Mesendoderm (in vitro differentiated cells): ENCODE measurements at regions not wholly inside any gene's neighbourhood (a gene's known extent, or its start where the extent isn't known, plus 50 kb on each side); places are given as distances from the start of the nearest gene placed in this dataset.

Experiments
- DNase-seq: peaks from one replicate; pipeline ENCODE4 v3.0.0; 2013
- H2AK5ac ChIP-seq: 2 replicates; pipeline ENCODE4 v1.6.1; 2013; ENCODE audit warnings: low read length, inconsistent platforms
- H2BK120ac ChIP-seq: 2 replicates; pipeline ENCODE4 v1.6.1; 2013; ENCODE audit warnings: low read depth, mild to moderate bottlenecking, low read length, moderate library complexity, mixed read lengths
- H2BK15ac ChIP-seq: replicated peaks from 2 replicates; pipeline ENCODE4 v1.6.1; 2013; ENCODE audit warnings: low read depth, mild to moderate bottlenecking, moderate library complexity
- H2BK5ac ChIP-seq: 2 replicates; pipeline ENCODE4 v1.6.1; 2013; ENCODE audit warnings: low read length, inconsistent platforms
- H3K18ac ChIP-seq: 2 replicates; pipeline ENCODE4 v1.6.1; 2013; ENCODE audit warnings: mild to moderate bottlenecking, low read length, mixed read lengths
- H3K23ac ChIP-seq: one replicate; pipeline ENCODE4 v1.6.1; 2013; ENCODE audit warnings: low read length
- H3K27ac ChIP-seq: 2 replicates; pipeline ENCODE4 v1.5.1; 2013; ENCODE audit warnings: low read depth, mild to moderate bottlenecking, inconsistent platforms, low read length, moderate library complexity
- H3K27me3 ChIP-seq: 2 replicates; pipeline ENCODE4 v1.6.1; 2013; ENCODE audit warnings: low read length, control low read depth, mild to moderate bottlenecking, inconsistent platforms; ENCODE audit not compliant: insufficient read depth, poor library complexity
- H3K36me3 ChIP-seq: 2 replicates; pipeline ENCODE4 v1.6.1; 2013; ENCODE audit warnings: low read length, inconsistent platforms; ENCODE audit not compliant: control insufficient read depth, insufficient read depth
- H3K4ac ChIP-seq: one replicate; pipeline ENCODE4 v1.6.1; 2013; ENCODE audit warnings: low read depth, mild to moderate bottlenecking, low read length, moderate library complexity
- H3K4me1 ChIP-seq: 2 replicates; pipeline ENCODE4 v1.6.1; 2013; ENCODE audit warnings: low read depth, low read length, inconsistent platforms; ENCODE audit not compliant: control insufficient read depth
- H3K4me2 ChIP-seq: 2 replicates; pipeline ENCODE4 v1.6.1; 2013; ENCODE audit warnings: low read length
- H3K4me3 ChIP-seq: 2 replicates; pipeline ENCODE4 v1.5.1; 2013; ENCODE audit warnings: mild to moderate bottlenecking, low read length
- H3K56ac ChIP-seq: one replicate; pipeline ENCODE4 v1.6.1; 2013; ENCODE audit warnings: low read length
- H3K79me1 ChIP-seq: 2 replicates; pipeline ENCODE4 v1.6.1; 2013; ENCODE audit warnings: low read length, inconsistent platforms
- H3K79me2 ChIP-seq: 2 replicates; pipeline ENCODE4 v1.6.1; 2013; ENCODE audit warnings: mild to moderate bottlenecking, low read length; ENCODE audit not compliant: control insufficient read depth, insufficient read depth
- H3K9ac ChIP-seq: 2 replicates; pipeline ENCODE4 v1.6.1; 2013; ENCODE audit warnings: low read length, inconsistent platforms
- H4K5ac ChIP-seq: one replicate; pipeline ENCODE4 v1.6.1; 2013; ENCODE audit warnings: low read length
- H4K8ac ChIP-seq: one replicate; pipeline ENCODE4 v1.6.1; 2013; ENCODE audit warnings: low read depth, mild to moderate bottlenecking, control low read depth, low read length, moderate library complexity
- WGBS: extraction: QIAGEN DNeasy Blood & Tissue Kit; methylation state at CpG from one replicate; pipeline ENCODE4 v1.1.7; 2013; ENCODE audit warnings: low lambda C conversion rate, missing lambda C conversion rate; ENCODE audit not compliant: insufficient coverage; ENCODE audit errors: extremely low coverage; 5-methylcytosine and 5-hydroxymethylcytosine counted together

GRCh38 chr6:150761771-150762170 is 103.7 kb upstream of the MTHFD1L start:
- no peak overlapping the region for H3K4ac ChIP-seq
- DNase-seq: no peak
- H3K23ac ChIP-seq: no peak overlapping the region
- no peak overlapping the region for H4K5ac ChIP-seq
- no peak overlapping the region for H3K27ac ChIP-seq
- H2BK120ac ChIP-seq: no peak overlapping the region
- no peak overlapping the region for H2BK15ac ChIP-seq
- no peak overlapping the region for H3K18ac ChIP-seq
- no peak overlapping the region for H3K4me3 ChIP-seq
- H3K9ac ChIP-seq: no peak overlapping the region
- no peaks in the 10 kb centered on the region for H3K27me3 ChIP-seq
- no peaks in the 10 kb centered on the region for H3K79me1 ChIP-seq
- H3K4me1 ChIP-seq: no peaks in the 10 kb centered on the region
- no peak overlapping the region for H4K8ac ChIP-seq
- no peak overlapping the region for H3K4me2 ChIP-seq
- H2BK5ac ChIP-seq: no peak overlapping the region
- WGBS: no CpG with 5 or more reads among the region's 3 CpGs
- no peak overlapping the region for H2AK5ac ChIP-seq
- no peak overlapping the region for H3K56ac ChIP-seq
- no peaks in the 10 kb centered on the region for H3K79me2 ChIP-seq
- no peaks in the 10 kb centered on the region for H3K36me3 ChIP-seq

GRCh38 chr6:150764334-150765066 is 101.0 kb upstream of the MTHFD1L start:
- no peak overlapping the region for H4K8ac ChIP-seq
- H3K79me1 ChIP-seq: no peaks in the 10 kb centered on the region
- no peaks in the 10 kb centered on the region for H3K27me3 ChIP-seq
- no peak overlapping the region for H3K4me2 ChIP-seq
- H3K36me3 ChIP-seq: no peaks in the 10 kb centered on the region
- H2AK5ac ChIP-seq: no peak overlapping the region
- H4K5ac ChIP-seq: no peak overlapping the region
- no peak for DNase-seq
- no peak overlapping the region for H3K4me3 ChIP-seq
- no peaks in the 10 kb centered on the region for H3K79me2 ChIP-seq
- no peak overlapping the region for H3K27ac ChIP-seq
- H3K23ac ChIP-seq: no peak overlapping the region
- no peak overlapping the region for H3K18ac ChIP-seq
- no peak overlapping the region for H2BK120ac ChIP-seq
- no peak overlapping the region for H2BK5ac ChIP-seq
- WGBS: no CpG with 5 or more reads among the region's 10 CpGs
- no peak overlapping the region for H2BK15ac ChIP-seq
- H3K56ac ChIP-seq: no peak overlapping the region
- no peak overlapping the region for H3K4ac ChIP-seq
- H3K9ac ChIP-seq: no peak overlapping the region
- peaks cover 2% of the 10 kb centered on the region for H3K4me1 ChIP-seq

- no CpG with 5 or more reads among the region's 10 CpGs for WGBS
Measured at GRCh38 chr6:150765067-150765764, 100.3 kb upstream of the MTHFD1L start.

GRCh38 chr6:150766201-150766997 is 99.1 kb upstream of the MTHFD1L start:
- Histone ChIP-seq H3K9ac (no peak overlapping the region), H3K36me3 (no peaks in the 10 kb centered on the region), H3K4ac (no peak overlapping the region), H2AK5ac (no peak overlapping the region), H3K4me1 (peaks cover 2% of the 10 kb centered on the region), H3K4me3 (no peak overlapping the region), H3K27ac (no peak overlapping the region), H3K79me1 (no peaks in the 10 kb centered on the region), H3K23ac (no peak overlapping the region), H2BK120ac (no peak overlapping the region), H3K56ac (no peak overlapping the region), H2BK5ac (no peak overlapping the region), H3K27me3 (no peaks in the 10 kb centered on the region), H4K5ac (no peak overlapping the region), H3K4me2 (no peak overlapping the region), H3K79me2 (no peaks in the 10 kb centered on the region), H3K18ac (no peak overlapping the region), H2BK15ac (no peak overlapping the region), H4K8ac (no peak overlapping the region)
- DNase-seq: no peak
- no CpG with 5 or more reads among the region's 7 CpGs for WGBS

More at GRCh38 chr6:150765067-150765764, 100.3 kb upstream of the MTHFD1L start:
- Histone ChIP-seq H3K79me2 (no peaks in the 10 kb centered on the region), H4K8ac (no peak overlapping the region), H3K4ac (no peak overlapping the region), H3K27ac (no peak overlapping the region), H2AK5ac (no peak overlapping the region), H3K27me3 (no peaks in the 10 kb centered on the region), H3K4me2 (no peak overlapping the region), H3K23ac (no peak overlapping the region), H3K79me1 (no peaks in the 10 kb centered on the region), H3K4me3 (no peak overlapping the region), H2BK120ac (no peak overlapping the region), H2BK15ac (no peak overlapping the region), H3K4me1 (peaks cover 2% of the 10 kb centered on the region), H2BK5ac (no peak overlapping the region), H3K36me3 (no peaks in the 10 kb centered on the region), H3K56ac (no peak overlapping the region), H3K9ac (no peak overlapping the region), H3K18ac (no peak overlapping the region), H4K5ac (no peak overlapping the region)
- DNase-seq: no peak

- no peak overlapping the region for H2AK5ac ChIP-seq
- H3K79me1 ChIP-seq: no peaks in the 10 kb centered on the region
- H2BK120ac ChIP-seq: no peak overlapping the region
- no peak overlapping the region for H2BK5ac ChIP-seq
- no peak overlapping the region for H4K5ac ChIP-seq
- H3K36me3 ChIP-seq: no peaks in the 10 kb centered on the region
- no peaks in the 10 kb centered on the region for H3K79me2 ChIP-seq
- no peak overlapping the region for H3K4ac ChIP-seq
- no peak overlapping the region for H3K23ac ChIP-seq
- no CpG with 5 or more reads among the region's 2 CpGs for WGBS
- H3K4me2 ChIP-seq: no peak overlapping the region
- H3K27ac ChIP-seq: no peak overlapping the region
- DNase-seq: no peak
- no peak overlapping the region for H3K4me3 ChIP-seq
- no peak overlapping the region for H3K18ac ChIP-seq
- H2BK15ac ChIP-seq: no peak overlapping the region
- H3K27me3 ChIP-seq: no peaks in the 10 kb centered on the region
- no peak overlapping the region for H3K56ac ChIP-seq
- no peak overlapping the region for H4K8ac ChIP-seq
- H3K4me1 ChIP-seq: peaks cover 2% of the 10 kb centered on the region
- H3K9ac ChIP-seq: no peak overlapping the region
Measured at GRCh38 chr6:150767161-150767560, 98.3 kb upstream of the MTHFD1L start.
